ENCODE measurements at regions not wholly inside any gene's neighbourhood (a gene's known extent, or its start where the extent isn't known, plus 50 kb on each side); places are given as distances from the start of the nearest gene placed in this dataset.

DNA sequence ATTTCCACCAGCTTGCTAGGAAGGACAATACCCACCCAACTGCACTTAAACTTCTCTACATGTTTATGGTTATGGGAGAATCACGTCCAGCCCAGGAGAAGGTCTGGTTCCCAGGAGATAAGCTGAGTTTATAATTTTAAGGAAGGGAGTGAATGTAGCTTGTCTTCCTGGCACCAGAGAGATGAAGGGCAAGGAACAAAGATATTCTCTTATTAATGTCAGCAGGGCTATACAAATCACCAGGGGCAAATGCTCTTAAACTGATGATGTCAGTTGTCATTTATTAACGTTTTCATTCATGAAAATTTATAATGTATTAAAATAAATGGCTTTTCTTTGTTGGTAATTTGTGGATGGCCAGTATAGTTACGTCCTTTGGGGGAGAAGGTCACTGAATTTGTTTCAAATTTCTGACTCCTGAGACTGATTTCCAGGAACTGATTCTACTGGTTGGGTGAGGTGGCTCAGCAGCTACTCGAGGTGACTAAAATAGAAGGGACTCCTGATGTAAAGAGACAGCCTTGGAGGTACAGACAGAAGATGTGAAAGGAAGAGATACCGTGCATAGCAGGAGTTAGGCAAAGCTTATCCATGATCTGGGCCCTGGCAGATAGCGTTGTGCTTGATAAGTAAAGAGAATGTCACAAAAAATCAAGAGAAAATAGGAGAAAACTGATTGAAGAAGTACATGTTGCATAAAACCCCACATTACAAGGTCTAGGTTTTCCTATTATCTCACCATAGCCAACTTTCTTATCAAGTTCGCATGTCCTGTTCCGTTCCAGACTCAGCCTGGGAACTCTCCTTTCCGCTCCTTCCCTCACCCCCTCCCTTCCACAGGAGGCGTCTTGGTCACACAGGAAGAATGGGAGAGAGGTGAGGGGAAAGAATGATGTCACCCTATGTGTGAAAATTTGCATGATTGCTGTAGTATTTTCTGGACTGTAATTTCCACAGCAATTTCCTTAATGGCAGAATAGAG lies 367.1 kb upstream of the FAR2 start:
- Histone ChIP-seq H2AFZ (ENCODE audit: control insufficient read depth, low read depth, low read length) (no peak overlapping the region), H3K27ac (ENCODE audit: control insufficient read depth, insufficient read depth) (no peak overlapping the region), H3K36me3 (ENCODE audit: control insufficient read depth in 2 of 2, insufficient read depth in 2 of 2, low read length in 1 of 2) (no peaks in the 10 kb centered on the region), H3K9ac (ENCODE audit: control insufficient read depth, insufficient read depth, low read length) (no peak overlapping the region), H3K4me2 (ENCODE audit: control insufficient read depth, insufficient read depth) (no peak overlapping the region), H4K20me1 (ENCODE audit: control insufficient read depth, insufficient read depth) (no peaks in the 10 kb centered on the region), H3K4me3 (no peak overlapping the region), H3K27me3 (replicated peaks in 1 of 2; ENCODE audit: control insufficient read depth in 2 of 2, insufficient read depth in 2 of 2, low read length in 1 of 2) (no peaks in the 10 kb centered on the region), H3K79me2 (ENCODE audit: control insufficient read depth, insufficient read depth, low read length) (no peaks in the 10 kb centered on the region), H3K4me1 (ENCODE audit: control insufficient read depth, insufficient read depth, low read length) (no peaks in the 10 kb centered on the region), H3K9me3 (replicated peaks; ENCODE audit: control insufficient read depth, insufficient read depth, low read length) (no peaks in the 10 kb centered on the region)
- SMC1A ChIA-PET (ENCODE audit: uncharacterized antibody, unreplicated experiment): no interaction called here
- CTCF ChIA-PET: interaction anchor here (1.0 kb wide), 1 partner anchor 62 kb away, joined by 3 read pairs; no protein-coding TSS in a partner anchor
- no TSS peak for BruUV-seq (replicated peaks)
- intact Hi-C loops (cut with micrococcal nuclease; ENCODE audit: unreplicated experiment): no loop called here
- 39% methylated on average over 10 of the region's 10 CpGs for WGBS (ENCODE audit: insufficient coverage, insufficient replicate concordance, low lambda C conversion rate, missing lambda C conversion rate)
- FAIRE-seq (no peak), DNase-seq (ENCODE audit: low read depth, low spot score) (no peak), ATAC-seq (no peak)
- RAD21 ChIA-PET (ENCODE audit: unreplicated experiment): no interaction called here
- TF ChIP-seq, protein P1, sequence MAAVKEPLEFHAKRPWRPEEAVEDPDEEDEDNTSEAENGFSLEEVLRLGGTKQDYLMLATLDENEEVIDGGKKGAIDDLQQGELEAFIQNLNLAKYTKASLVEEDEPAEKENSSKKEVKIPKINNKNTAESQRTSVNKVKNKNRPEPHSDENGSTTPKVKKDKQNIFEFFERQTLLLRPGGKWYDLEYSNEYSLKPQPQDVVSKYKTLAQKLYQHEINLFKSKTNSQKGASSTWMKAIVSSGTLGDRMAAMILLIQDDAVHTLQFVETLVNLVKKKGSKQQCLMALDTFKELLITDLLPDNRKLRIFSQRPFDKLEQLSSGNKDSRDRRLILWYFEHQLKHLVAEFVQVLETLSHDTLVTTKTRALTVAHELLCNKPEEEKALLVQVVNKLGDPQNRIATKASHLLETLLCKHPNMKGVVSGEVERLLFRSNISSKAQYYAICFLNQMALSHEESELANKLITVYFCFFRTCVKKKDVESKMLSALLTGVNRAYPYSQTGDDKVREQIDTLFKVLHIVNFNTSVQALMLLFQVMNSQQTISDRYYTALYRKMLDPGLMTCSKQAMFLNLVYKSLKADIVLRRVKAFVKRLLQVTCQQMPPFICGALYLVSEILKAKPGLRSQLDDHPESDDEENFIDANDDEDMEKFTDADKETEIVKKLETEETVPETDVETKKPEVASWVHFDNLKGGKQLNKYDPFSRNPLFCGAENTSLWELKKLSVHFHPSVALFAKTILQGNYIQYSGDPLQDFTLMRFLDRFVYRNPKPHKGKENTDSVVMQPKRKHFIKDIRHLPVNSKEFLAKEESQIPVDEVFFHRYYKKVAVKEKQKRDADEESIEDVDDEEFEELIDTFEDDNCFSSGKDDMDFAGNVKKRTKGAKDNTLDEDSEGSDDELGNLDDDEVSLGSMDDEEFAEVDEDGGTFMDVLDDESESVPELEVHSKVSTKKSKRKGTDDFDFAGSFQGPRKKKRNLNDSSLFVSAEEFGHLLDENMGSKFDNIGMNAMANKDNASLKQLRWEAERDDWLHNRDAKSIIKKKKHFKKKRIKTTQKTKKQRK (IDR thresholded peaks at IDR 0.05; ENCODE audit: low read depth, low read length): no peak
- TF ChIP-seq NRF1 (conservative IDR thresholded peaks at IDR 0.05; ENCODE audit: low read depth, low read length): no peak
- no peak for TF ChIP-seq ZZZ3 (IDR thresholded peaks at IDR 0.05; ENCODE audit: control insufficient read depth, insufficient read length, low read depth)
- no peak for TF ChIP-seq MYB (IDR thresholded peaks at IDR 0.05; ENCODE audit: borderline replicate concordance, low read depth, low read length)
- TF ChIP-seq NFXL1 (IDR thresholded peaks at IDR 0.05; ENCODE audit: borderline replicate concordance): no peak
- TF ChIP-seq ZNF24 (IDR thresholded peaks at IDR 0.05): no peak
- TF ChIP-seq TARDBP (IDR thresholded peaks at IDR 0.05; ENCODE audit: borderline replicate concordance): no peak
- TF ChIP-seq, protein P2, sequence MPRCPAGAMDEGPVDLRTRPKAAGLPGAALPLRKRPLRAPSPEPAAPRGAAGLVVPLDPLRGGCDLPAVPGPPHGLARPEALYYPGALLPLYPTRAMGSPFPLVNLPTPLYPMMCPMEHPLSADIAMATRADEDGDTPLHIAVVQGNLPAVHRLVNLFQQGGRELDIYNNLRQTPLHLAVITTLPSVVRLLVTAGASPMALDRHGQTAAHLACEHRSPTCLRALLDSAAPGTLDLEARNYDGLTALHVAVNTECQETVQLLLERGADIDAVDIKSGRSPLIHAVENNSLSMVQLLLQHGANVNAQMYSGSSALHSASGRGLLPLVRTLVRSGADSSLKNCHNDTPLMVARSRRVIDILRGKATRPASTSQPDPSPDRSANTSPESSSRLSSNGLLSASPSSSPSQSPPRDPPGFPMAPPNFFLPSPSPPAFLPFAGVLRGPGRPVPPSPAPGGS (IDR thresholded peaks at IDR 0.05; ENCODE audit: borderline replicate concordance, insufficient read depth, low read depth, low read length, poor library complexity, severe bottlenecking): no peak
- no peak for TF ChIP-seq EZH2 (IDR thresholded peaks at IDR 0.05; ENCODE audit: borderline replicate concordance, control insufficient read depth, low read depth, low read length)
- no peak for TF ChIP-seq BRCA1 (IDR thresholded peaks at IDR 0.05; ENCODE audit: low read depth, low read length)
- no peak for TF ChIP-seq POLR2A (IDR thresholded peaks at IDR 0.05; ENCODE audit: low read depth, low read length)
- TF ChIP-seq ZSCAN29 (IDR thresholded peaks at IDR 0.05): no peak
- TF ChIP-seq KLF5 (IDR thresholded peaks at IDR 0.05; ENCODE audit: partially characterized antibody): no peak
- TF ChIP-seq SUPT20H (IDR thresholded peaks at IDR 0.05; ENCODE audit: borderline replicate concordance, control insufficient read depth, low read depth, low read length): no peak
- no peak for TF ChIP-seq JUNB (IDR thresholded peaks at IDR 0.05)
- in situ Hi-C loops (cut with MboI): no loop called here
- POLR2A ChIA-PET: interaction anchor here (1.0 kb wide), 1 partner anchor 23 kb away, joined by 3 read pairs; no protein-coding TSS in a partner anchor
